NT2/D1 (cell line): ENCODE measurements at regions not wholly inside any gene's neighbourhood (a gene's known extent, or its start where the extent isn't known, plus 50 kb on each side); places are given as distances from the start of the nearest gene placed in this dataset.

ENCODE experiments used
- DNase-seq: peaks from one replicate; pipeline ENCODE4 v3.0.0-alpha.2; 2011; ENCODE audit warnings: low read depth, low spot score
- H3K27me3 ChIP-seq: 2 replicates; pipeline ENCODE4 v1.6.0; 2011; ENCODE audit warnings: mild to moderate bottlenecking; ENCODE audit not compliant: insufficient read length, insufficient read depth
- H3K36me3 ChIP-seq: 2 replicates; pipeline ENCODE4 v1.6.1; 2011; ENCODE audit warnings: mild to moderate bottlenecking, low read length, mixed read lengths; ENCODE audit not compliant: insufficient read depth, insufficient read length
- H3K4me1 ChIP-seq: 2 replicates; pipeline ENCODE4 v1.5.1; 2011; ENCODE audit not compliant: insufficient read depth, insufficient read length
- H3K4me3 ChIP-seq: 2 replicates; pipeline ENCODE4 v1.5.1; 2011; ENCODE audit warnings: low read depth; ENCODE audit not compliant: insufficient read length
- H3K9ac ChIP-seq: 2 replicates; pipeline ENCODE4 v1.6.0; 2011; ENCODE audit warnings: low read depth; ENCODE audit not compliant: insufficient read length
- H3K9me3 ChIP-seq: 2 replicates; pipeline ENCODE4 v1.5.1; 2011; ENCODE audit warnings: mild to moderate bottlenecking, low read length; ENCODE audit not compliant: insufficient read depth
- SUZ12 ChIP-seq: IDR thresholded peaks from 2 replicates; pipeline ENCODE4 v1.6.1; 2011; ENCODE audit not compliant: insufficient read length, insufficient read depth; ENCODE audit errors: extremely low read depth
- YY1 ChIP-seq: IDR thresholded peaks from 2 replicates; pipeline ENCODE4 v1.6.1; 2011; ENCODE audit not compliant: insufficient read length, insufficient read depth
- ZNF274 ChIP-seq: IDR thresholded peaks from 2 replicates; pipeline ENCODE4 v1.6.1; 2011; ENCODE audit warnings: mild to moderate bottlenecking, low read depth, low read length

GRCh38 chr1:193417403-193417802 lies 231.0 kb upstream of the B3GALT2 start:
- TF ChIP-seq YY1 (no peak), ZNF274 (no peak), SUZ12 (no peak)
- no peaks in the 10 kb centered on the region for H3K4me1 ChIP-seq
- H3K36me3 ChIP-seq: no peaks in the 10 kb centered on the region
- H3K4me3 ChIP-seq: no peak overlapping the region
- no peak overlapping the region for H3K9ac ChIP-seq
- H3K27me3 ChIP-seq: no peaks in the 10 kb centered on the region
- H3K9me3 ChIP-seq: no peaks in the 10 kb centered on the region
- no peak for DNase-seq

GRCh38 chr1:193416226-193417024 lies 230.0 kb upstream of the B3GALT2 start:
- Histone ChIP-seq H3K4me1 (no peaks in the 10 kb centered on the region), H3K9me3 (no peaks in the 10 kb centered on the region), H3K4me3 (no peak overlapping the region), H3K36me3 (no peaks in the 10 kb centered on the region), H3K9ac (no peak overlapping the region), H3K27me3 (no peaks in the 10 kb centered on the region)
- DNase-seq: no peak
- TF ChIP-seq ZNF274 (no peak), SUZ12 (no peak)

GRCh38 chr1:193415256-193415655 lies 228.8 kb upstream of the B3GALT2 start:
- Histone ChIP-seq H3K9me3 (no peaks in the 10 kb centered on the region), H3K4me1 (no peaks in the 10 kb centered on the region), H3K9ac (no peak overlapping the region), H3K4me3 (no peak overlapping the region), H3K36me3 (no peaks in the 10 kb centered on the region), H3K27me3 (no peaks in the 10 kb centered on the region)
- no peak for DNase-seq
- no peak for TF ChIP-seq SUZ12
- no peak for TF ChIP-seq ZNF274
- no peak for TF ChIP-seq YY1

- H3K9ac ChIP-seq: no peak overlapping the region
- H3K27me3 ChIP-seq: no peaks in the 10 kb centered on the region
- no peak for DNase-seq
- H3K36me3 ChIP-seq: no peaks in the 10 kb centered on the region
- H3K4me1 ChIP-seq: no peaks in the 10 kb centered on the region
- H3K4me3 ChIP-seq: no peak overlapping the region
- no peaks in the 10 kb centered on the region for H3K9me3 ChIP-seq
- no peak for TF ChIP-seq ZNF274
- TF ChIP-seq YY1: no peak
- TF ChIP-seq SUZ12: no peak
Measured at GRCh38 chr1:193413376-193413775, 227.0 kb upstream of the B3GALT2 start.

GRCh38 chr1:193412748-193413147 lies 226.3 kb upstream of the B3GALT2 start:
- H3K9me3 ChIP-seq: no peaks in the 10 kb centered on the region
- no peak overlapping the region for H3K4me3 ChIP-seq
- no peaks in the 10 kb centered on the region for H3K36me3 ChIP-seq
- H3K4me1 ChIP-seq: no peaks in the 10 kb centered on the region
- no peak overlapping the region for H3K9ac ChIP-seq
- DNase-seq: no peak
- no peak for TF ChIP-seq SUZ12
- TF ChIP-seq ZNF274: no peak
- TF ChIP-seq YY1: no peak
- no peaks in the 10 kb centered on the region for H3K27me3 ChIP-seq

- Histone ChIP-seq H3K36me3 (no peaks in the 10 kb centered on the region), H3K9ac (no peak overlapping the region), H3K9me3 (no peaks in the 10 kb centered on the region), H3K4me1 (no peaks in the 10 kb centered on the region), H3K27me3 (no peaks in the 10 kb centered on the region), H3K4me3 (no peak overlapping the region)
- TF ChIP-seq YY1 (no peak), SUZ12 (no peak), ZNF274 (no peak)
- no peak for DNase-seq
Measured at GRCh38 chr1:193411714-193412113, 225.3 kb upstream of the B3GALT2 start.

- Histone ChIP-seq H3K4me1 (no peaks in the 10 kb centered on the region), H3K9ac (no peak overlapping the region), H3K27me3 (no peaks in the 10 kb centered on the region), H3K4me3 (no peak overlapping the region), H3K9me3 (no peaks in the 10 kb centered on the region), H3K36me3 (no peaks in the 10 kb centered on the region)
- no peak for TF ChIP-seq SUZ12
- TF ChIP-seq ZNF274: no peak
- TF ChIP-seq YY1: no peak
- DNase-seq: no peak
Measured at GRCh38 chr1:193411215-193411614, 224.8 kb upstream of the B3GALT2 start.
